Body of pancreas (tissue), 4 donors: ENCODE measurements at regions not wholly inside any gene's neighbourhood (a gene's known extent, or its start where the extent isn't known, plus 50 kb on each side); places are given as distances from the start of the nearest gene placed in this dataset.
"Not testable (repeated sequence)": the region's sequence is repeated elsewhere in the genome, so short reads cannot be mapped to it uniquely, and the experiment has no call there.

Source experiments
- ATAC-seq: fragments of 150-250 bp; one replicate; pipeline ENCODE4 v1.9.1; 2016
- DNase-seq, 4 donors: peaks; one replicate each; pipeline ENCODE4 v3.0.0-alpha.2; 2019
- H3K27ac ChIP-seq, 4 donors: fragments of 200-600 bp; sonication (generic); 1 replicate in 3 of 4; 2 replicates in 1 of 4; pipeline versions ENCODE4 v1.5.1 to v1.6.1; 2016 to 2019; ENCODE audit warnings: mild to moderate bottlenecking in 1 of 4, mixed read lengths in 1 of 4, moderate library complexity in 1 of 4
- H3K27me3 ChIP-seq, 2 donors: fragments of 200-600 bp; sonication (generic); one replicate each; pipeline ENCODE4 v1.6.0; 2016; ENCODE audit warnings: mild to moderate bottlenecking in 1 of 2
- H3K36me3 ChIP-seq, 2 donors: fragments of 200-600 bp; sonication (generic); replicated peaks in 1 of 2; 2 replicates each; pipeline ENCODE4 v1.5.1; 2016; ENCODE audit warnings: low read depth in 2 of 2; ENCODE audit not compliant: insufficient read depth in 1 of 2
- H3K4me1 ChIP-seq: fragments of 200-600 bp; sonication (generic); one replicate; pipeline ENCODE4 v1.6.0; 2016
- H3K4me3 ChIP-seq, 2 donors: fragments of 200-600 bp; sonication (generic); 1 replicate in 1 of 2; 2 replicates in 1 of 2; pipeline ENCODE4 v1.5.1; 2016 to 2019
- H3K9me3 ChIP-seq, 3 donors: fragments of 200-600 bp; sonication (generic); 1 replicate in 2 of 3; 2 replicates in 1 of 3; pipeline ENCODE4 v1.5.1; 2016
- CTCF ChIP-seq, 7 experiments: fragments of 450-650 bp in 4 of 7; fragments of 200-600 bp in 3 of 7; sonication (generic) in 3 of 7; IDR thresholded peaks; one replicate each; pipeline ENCODE4 v1.5.1; 2016 to 2019; ENCODE audit warnings: antibody characterized with exemption in 7 of 7
- POLR2A ChIP-seq, 3 donors: fragments of 450-650 bp; IDR thresholded peaks; one replicate each; pipeline ENCODE4 v1.6.1; 2016; ENCODE audit warnings: antibody characterized with exemption in 3 of 3, mild to moderate bottlenecking in 2 of 3
- WGBS, 2 donors: methylation state at CpG; one replicate each; pipeline ENCODE4 v1.1.5; 2017; 5-methylcytosine and 5-hydroxymethylcytosine counted together
- intact Hi-C: fragments of 100-400 bp; cut with DNase I; formaldehyde crosslinking; loops from one replicate; pipeline ENCODE4 v1.15.1; 2023

GRCh38 chr18:42364766-42365165, 409.7 kb downstream of the PIK3C3 start:
- H3K27ac ChIP-seq: no peak overlapping the region
- no peaks in the 10 kb centered on the region for H3K9me3 ChIP-seq
- no peaks in the 10 kb centered on the region for H3K27me3 ChIP-seq
- no peaks in the 10 kb centered on the region for H3K36me3 ChIP-seq
- DNase-seq: no peak
- no peaks in the 10 kb centered on the region for H3K4me1 ChIP-seq
- no peak for ATAC-seq
- intact Hi-C loops: no loop called here
- WGBS, 2 donors: 32 to 36% methylated on average over 1 of the region's 1 CpG
- H3K4me3 ChIP-seq: no peak overlapping the region
- TF ChIP-seq CTCF (IDR thresholded peaks at IDR 0.05) (no peak), POLR2A (IDR thresholded peaks at IDR 0.05) (no peak)

GRCh38 chr18:42365591-42365990, 410.6 kb downstream of the PIK3C3 start:
- intact Hi-C loops: no loop called here

GRCh38 chr18:42373584-42373983, 418.6 kb downstream of the PIK3C3 start:
- Histone ChIP-seq H3K4me1 (no peaks in the 10 kb centered on the region), H3K9me3 (no peaks in the 10 kb centered on the region), H3K27me3 (no peaks in the 10 kb centered on the region), H3K27ac (no peak overlapping the region), H3K4me3 (no peak overlapping the region), H3K36me3 (no peaks in the 10 kb centered on the region)
- 41 to 47% methylated on average over 1 of the region's 1 CpG for WGBS, 2 donors
- intact Hi-C loops: no loop called here
- ATAC-seq (no peak), DNase-seq (no peak)
- TF ChIP-seq POLR2A (IDR thresholded peaks at IDR 0.05) (no peak), CTCF (IDR thresholded peaks at IDR 0.05) (no peak)

More at GRCh38 chr18:42365591-42365990, 410.6 kb downstream of the PIK3C3 start:
- Histone ChIP-seq H3K27me3 (no peaks in the 10 kb centered on the region), H3K27ac (no peak overlapping the region), H3K4me1 (no peaks in the 10 kb centered on the region), H3K4me3 (no peak overlapping the region), H3K9me3 (no peaks in the 10 kb centered on the region), H3K36me3 (no peaks in the 10 kb centered on the region)
- no peak for TF ChIP-seq POLR2A (IDR thresholded peaks at IDR 0.05)
- TF ChIP-seq CTCF (IDR thresholded peaks at IDR 0.05): no peak
- DNase-seq (no peak), ATAC-seq (no peak)
- WGBS, 2 donors: 9 to 13% methylated on average over 1 of the region's 1 CpG

GRCh38 chr18:42374961-42375360, 419.9 kb downstream of the PIK3C3 start:
- TF ChIP-seq CTCF (IDR thresholded peaks at IDR 0.05): no peak
- TF ChIP-seq POLR2A (IDR thresholded peaks at IDR 0.05): no peak
- Histone ChIP-seq H3K9me3 (no peaks in the 10 kb centered on the region), H3K4me1 (no peaks in the 10 kb centered on the region), H3K27me3 (no peaks in the 10 kb centered on the region), H3K4me3 (no peak overlapping the region), H3K27ac (no peak overlapping the region), H3K36me3 (no peaks in the 10 kb centered on the region)
- DNase-seq (no peak), ATAC-seq (no peak)
- intact Hi-C loops: no loop called here

- H3K4me1 ChIP-seq, H3K36me3 ChIP-seq, H3K4me3 ChIP-seq, DNase-seq, intact Hi-C loops, H3K27ac ChIP-seq, H3K9me3 ChIP-seq, ATAC-seq, H3K27me3 ChIP-seq: not testable (repeated sequence)
- WGBS, 2 donors: 28 to 38% methylated on average over 1 of the region's 1 CpG
Measured at GRCh38 chr18:42378854-42379253, 423.8 kb downstream of the PIK3C3 start.

GRCh38 chr18:42381236-42381635, 426.2 kb downstream of the PIK3C3 start:
- intact Hi-C loops, H3K4me3 ChIP-seq, H3K36me3 ChIP-seq, H3K9me3 ChIP-seq, H3K27me3 ChIP-seq, H3K4me1 ChIP-seq, ATAC-seq, DNase-seq, H3K27ac ChIP-seq: not testable (repeated sequence)
- WGBS, 2 donors: 68 to 82% methylated on average over 1 to 8 of the region's 8 CpGs
